B cell (primary cell): ENCODE measurements at regions not wholly inside any gene's neighbourhood (a gene's known extent, or its start where the extent isn't known, plus 50 kb on each side); places are given as distances from the start of the nearest gene placed in this dataset.

Experiments used
- ATAC-seq: fragments of 200-7000 bp; cut with Tn5 transposase; one replicate; pipeline ENCODE4 v1.10.0; 2021; ENCODE audit warnings: low read depth, mild to moderate bottlenecking, moderate number of reproducible peaks, moderate library complexity
- CTCF ChIA-PET: fragments of 350-600 bp; sonication (Branson Sonifier 250); formaldehyde crosslinking; loops from one replicate; lab custom pipeline; 2021; ENCODE audit warnings: antibody characterized with exemption, inconsistent platforms; lab: Charles Lee
- POLR2A ChIA-PET: fragments of 350-600 bp; sonication (Branson Sonifier 250); formaldehyde crosslinking; loops from one replicate; lab custom pipeline; 2021; ENCODE audit warnings: antibody characterized with exemption; lab: Charles Lee
- DNase-seq: peaks from one replicate; pipeline ENCODE4 v3.0.0; 2013
- H2AFZ ChIP-seq: 2 replicates; pipeline ENCODE4 v1.6.1; 2012; ENCODE audit warnings: mild to moderate bottlenecking, low read depth, low read length; ENCODE audit not compliant: insufficient read depth, poor library complexity, severe bottlenecking
- H3K27ac ChIP-seq, 2 donors: 1 replicate in 1 of 2; 2 replicates in 1 of 2; pipeline ENCODE4 v1.5.1; 2012 to 2013; ENCODE audit warnings: low read length in 2 of 2, mild to moderate bottlenecking in 2 of 2, moderate library complexity in 1 of 2
- H3K27me3 ChIP-seq, 4 experiments: fragments of 200-600 bp in 1 of 4; sonication (generic) in 1 of 4; replicated peaks in 1 of 4; 1 replicate in 2 of 4; 2 replicates in 2 of 4; pipeline versions ENCODE4 v1.6.1 to v1.7.0; 2013 to 2016; ENCODE audit warnings: low read length in 3 of 4, mild to moderate bottlenecking in 2 of 4, mixed read lengths in 1 of 4, moderate library complexity in 1 of 4; ENCODE audit not compliant: insufficient read depth in 4 of 4, control insufficient read depth in 3 of 4; ENCODE audit errors: control extremely low read depth in 1 of 4
- H3K36me3 ChIP-seq, 2 experiments: replicated peaks in 1 of 2; 1 replicate in 1 of 2; 2 replicates in 1 of 2; pipeline versions ENCODE4 v1.6.1 to v1.7.1; 2013; ENCODE audit warnings: low read length in 1 of 2; ENCODE audit not compliant: insufficient read depth in 2 of 2, control insufficient read depth in 1 of 2; ENCODE audit errors: control extremely low read depth in 1 of 2, extremely low read depth in 1 of 2
- H3K4me1 ChIP-seq, 2 donors: fragments of 200-600 bp in 1 of 2; sonication (generic) in 1 of 2; 1 replicate in 1 of 2; 2 replicates in 1 of 2; pipeline versions ENCODE4 v1.5.1 to v1.6.1; 2013 to 2017; ENCODE audit warnings: low read length in 2 of 2; ENCODE audit not compliant: control insufficient read depth in 2 of 2, insufficient read depth in 2 of 2
- H3K4me2 ChIP-seq: replicated peaks from 2 replicates; pipeline ENCODE3; 2012; ENCODE audit warnings: mild to moderate bottlenecking, low read depth, low read length; ENCODE audit not compliant: poor library complexity, severe bottlenecking
- H3K4me3 ChIP-seq, 5 experiments: fragments of 200-600 bp in 1 of 5; sonication (generic) in 1 of 5; 1 replicate in 3 of 5; 2 replicates in 2 of 5; pipeline versions ENCODE4 v1.5.1 to v1.7.0; 2011 to 2016; ENCODE audit warnings: low read length in 4 of 5, mild to moderate bottlenecking in 4 of 5, low read depth in 2 of 5, control low read depth in 1 of 5, moderate library complexity in 1 of 5; ENCODE audit not compliant: insufficient read depth in 1 of 5; ENCODE audit errors: control extremely low read depth in 1 of 5, extremely low read depth in 1 of 5
- H3K79me2 ChIP-seq: fragments of 200-600 bp; sonication (generic); one replicate; pipeline ENCODE4 v1.6.0; 2016; ENCODE audit warnings: low read length; ENCODE audit not compliant: control insufficient read depth, insufficient read depth
- H3K9ac ChIP-seq: fragments of 200-600 bp; sonication (generic); 2 replicates; pipeline ENCODE4 v1.6.1; 2017; ENCODE audit warnings: mild to moderate bottlenecking, low read length, moderate library complexity
- H3K9me3 ChIP-seq, 3 donors: one replicate each; pipeline versions ENCODE4 v1.6.1 to v1.7.1; 2013; ENCODE audit warnings: low read length in 2 of 3; ENCODE audit not compliant: control insufficient read depth in 2 of 3, insufficient read depth in 1 of 3; ENCODE audit errors: control extremely low read depth in 1 of 3
- H4K20me1 ChIP-seq: 2 replicates; pipeline ENCODE4 v1.6.0; 2012; ENCODE audit warnings: mild to moderate bottlenecking, low read length; ENCODE audit not compliant: insufficient read depth, control insufficient read depth, poor library complexity, severe bottlenecking
- H3K27ac Mint-ChIP-seq: one replicate; pipeline ENCODE4 v1.8.0; 2021; ENCODE audit warnings: mixed read lengths
- H3K27me3 Mint-ChIP-seq: one replicate; pipeline ENCODE4 v1.8.0; 2021; ENCODE audit warnings: mixed read lengths
- H3K4me1 Mint-ChIP-seq: one replicate; pipeline ENCODE4 v1.8.0; 2021; ENCODE audit warnings: mixed read lengths
- H3K4me3 Mint-ChIP-seq: one replicate; pipeline ENCODE4 v1.8.0; 2021; ENCODE audit warnings: mixed read lengths
- H3K9me3 Mint-ChIP-seq: one replicate; pipeline ENCODE4 v1.8.0; 2022; ENCODE audit warnings: mixed read lengths; ENCODE audit not compliant: insufficient read depth
- CTCF ChIP-seq: fragments of 200-600 bp; IDR thresholded peaks from one replicate; pipeline ENCODE4 v1.8.0; 2022; ENCODE audit warnings: antibody characterized with exemption, mild to moderate bottlenecking
- EZH2 ChIP-seq: IDR thresholded peaks from 2 replicates; pipeline ENCODE4 v1.6.1; 2012; ENCODE audit warnings: borderline replicate concordance, low read depth, mild to moderate bottlenecking, moderate library complexity, low read length; ENCODE audit not compliant: insufficient read depth, poor library complexity, severe bottlenecking
- WGBS: methylation state at CpG from one replicate; pipeline ENCODE4 v1.1.5; 2013; ENCODE audit warnings: missing lambda C conversion rate; ENCODE audit not compliant: insufficient coverage; 5-methylcytosine and 5-hydroxymethylcytosine counted together
- intact Hi-C: fragments of 100-400 bp; cut with micrococcal nuclease; formaldehyde crosslinking; loops from one replicate; pipeline ENCODE4 v1.10.0; 2022

- H3K9ac ChIP-seq = no peak overlapping the region
- H3K4me1 Mint-ChIP-seq = no peaks in the 10 kb centered on the region
These were observed 284.2 kb downstream of the USP46 start for GRCh38 chr4:52374877-52375276.

More at GRCh38 chr4:52374877-52375276, 284.2 kb downstream of the USP46 start:
- Histone ChIP-seq H3K27me3 (peaks cover 0 to 3% (median 0%) of the 10 kb centered on the region in 4 experiments), H2AFZ (no peak overlapping the region), H3K4me2 (no peak overlapping the region), H3K4me1 (no peaks in the 10 kb centered on the region), H3K36me3 (no peaks in the 10 kb centered on the region), H3K27ac (no peak overlapping the region), H3K79me2 (no peaks in the 10 kb centered on the region), H3K4me3 (no peak overlapping the region), H3K9me3 (no peaks in the 10 kb centered on the region), H4K20me1 (no peaks in the 10 kb centered on the region)
- ATAC-seq (no peak), DNase-seq (no peak)
- H3K9me3 Mint-ChIP-seq = no peaks in the 10 kb centered on the region
- ChIA-PET POLR2A (no interaction called here), CTCF (interaction anchor here (1.5 to 4.6 kb wide), 4 partner anchors 290 to 1859 kb away, joined by 10 to 42 read pairs (median 33); no protein-coding TSS in a partner anchor)
- H3K27ac Mint-ChIP-seq = no peak overlapping the region
- peaks cover 21% of the 10 kb centered on the region for H3K27me3 Mint-ChIP-seq
- intact Hi-C loops = loop anchor here (5.0 kb wide), 2 partner anchors 1842 to 1857 kb away; no protein-coding TSS in a partner anchor
- H3K4me3 Mint-ChIP-seq = no peak overlapping the region
- 91% methylated on average over 4 of the region's 4 CpGs for WGBS
- TF ChIP-seq EZH2 (no peak), CTCF (no peak)
